Neural progenitor cell (in vitro differentiated cells): ENCODE measurements at regions not wholly inside any gene's neighbourhood (a gene's known extent, or its start where the extent isn't known, plus 50 kb on each side); places are given as distances from the start of the nearest gene placed in this dataset.
"Not testable (repeated sequence)": the region's sequence is repeated elsewhere in the genome, so short reads cannot be mapped to it uniquely, and the experiment has no call there.

Source experiments
- DNase-seq: peaks from one replicate; pipeline ENCODE4 v3.0.0-alpha.2; 2016; ENCODE audit warnings: low spot score
- H2AFZ ChIP-seq: fragments of 200-600 bp; sonication (generic); replicated peaks from 2 replicates; pipeline ENCODE4 v1.6.1; 2016; ENCODE audit warnings: antibody characterized with exemption
- H3F3A ChIP-seq: fragments of 200-600 bp; sonication (generic); 2 replicates; pipeline ENCODE4 v1.6.1; 2016; ENCODE audit warnings: antibody characterized with exemption, low read depth
- H3K27ac ChIP-seq: fragments of 200-600 bp; sonication (generic); 2 replicates; pipeline ENCODE4 v1.5.1; 2016; ENCODE audit warnings: mild to moderate bottlenecking
- H3K27me3 ChIP-seq: fragments of 200-600 bp; sonication (generic); 2 replicates; pipeline ENCODE4 v1.6.1; 2016; ENCODE audit warnings: mild to moderate bottlenecking, moderate library complexity
- H3K36me3 ChIP-seq: fragments of 200-600 bp; sonication (generic); 2 replicates; pipeline ENCODE4 v1.5.1; 2016
- H3K4me1 ChIP-seq: fragments of 200-600 bp; sonication (generic); 2 replicates; pipeline ENCODE4 v1.6.1; 2016; ENCODE audit warnings: mixed run types
- H3K4me2 ChIP-seq: fragments of 200-600 bp; sonication (generic); 2 replicates; pipeline ENCODE4 v1.6.1; 2016
- H3K4me3 ChIP-seq: fragments of 200-600 bp; sonication (generic); 2 replicates; pipeline ENCODE4 v1.5.1; 2016
- H3K79me2 ChIP-seq: fragments of 200-600 bp; sonication (generic); 2 replicates; pipeline ENCODE4 v1.6.1; 2016; ENCODE audit warnings: low read depth
- H3K9ac ChIP-seq: fragments of 200-600 bp; sonication (generic); 2 replicates; pipeline ENCODE4 v1.6.1; 2016
- H3K9me3 ChIP-seq: fragments of 200-600 bp; sonication (generic); 2 replicates; pipeline ENCODE4 v1.5.1; 2016; ENCODE audit warnings: low read depth
- H4K20me1 ChIP-seq: fragments of 200-600 bp; sonication (generic); 2 replicates; pipeline ENCODE4 v1.6.1; 2016; ENCODE audit warnings: low read depth
- H3K27ac Mint-ChIP-seq: 3 replicates; pipeline ENCODE4 v1.8.0; 2021; ENCODE audit warnings: mixed read lengths
- H3K27me3 Mint-ChIP-seq: 2 replicates; pipeline ENCODE4 v1.8.0; 2022; ENCODE audit warnings: low read depth, mild to moderate bottlenecking, inconsistent platforms, moderate library complexity, mixed read lengths; ENCODE audit not compliant: insufficient read depth
- H3K36me3 Mint-ChIP-seq: 3 replicates; pipeline ENCODE4 v1.8.0; 2021; ENCODE audit warnings: mixed read lengths
- H3K4me1 Mint-ChIP-seq: 3 replicates; pipeline ENCODE4 v1.8.0; 2021; ENCODE audit warnings: mixed read lengths
- H3K4me3 Mint-ChIP-seq: 3 replicates; pipeline ENCODE4 v1.8.0; 2021; ENCODE audit warnings: mild to moderate bottlenecking, moderate library complexity, mixed read lengths
- H3K9me3 Mint-ChIP-seq: 3 replicates; pipeline ENCODE4 v1.8.0; 2020; ENCODE audit warnings: mixed read lengths
- CTCF ChIP-seq: fragments of 200-600 bp; sonication (generic); IDR thresholded peaks from 2 replicates; pipeline ENCODE4 v1.5.1; 2017; ENCODE audit warnings: antibody characterized with exemption, mild to moderate bottlenecking
- EZH2 ChIP-seq: fragments of 200-600 bp; sonication (generic); IDR thresholded peaks from 2 replicates; pipeline ENCODE4 v1.6.1; 2017; ENCODE audit warnings: antibody characterized with exemption, mild to moderate bottlenecking, moderate library complexity
- EZH2phosphoT487 ChIP-seq: fragments of 200-600 bp; sonication (generic); IDR thresholded peaks from 2 replicates; pipeline ENCODE4 v1.6.1; 2017; ENCODE audit warnings: antibody characterized with exemption

- Mint-ChIP-seq H3K27me3 (no peaks in the 10 kb centered on the region), H3K9me3 (peaks cover 4% of the 10 kb centered on the region), H3K27ac (no peak overlapping the region), H3K4me3 (no peak overlapping the region), H3K4me1 (no peaks in the 10 kb centered on the region), H3K36me3 (no peaks in the 10 kb centered on the region)
- no peak overlapping the region for H2AFZ ChIP-seq
- H3K4me1 ChIP-seq: no peaks in the 10 kb centered on the region
- no peaks in the 10 kb centered on the region for H3F3A ChIP-seq
- H3K9me3 ChIP-seq: no peaks in the 10 kb centered on the region
- H3K27ac ChIP-seq: no peak overlapping the region
- H3K9ac ChIP-seq: no peak overlapping the region
- no peaks in the 10 kb centered on the region for H3K79me2 ChIP-seq
- H3K27me3 ChIP-seq: no peaks in the 10 kb centered on the region
- H3K4me3 ChIP-seq: no peak overlapping the region
- H3K4me2 ChIP-seq: no peak overlapping the region
- TF ChIP-seq EZH2 (no peak), CTCF (no peak), EZH2phosphoT487 (no peak)
- H3K36me3 ChIP-seq: no peaks in the 10 kb centered on the region
- H4K20me1 ChIP-seq: no peaks in the 10 kb centered on the region
- no peak for DNase-seq
Measured at GRCh38 chr10:18906636-18907035, 142.0 kb upstream of the MALRD1 start.

- H3K4me2 ChIP-seq, H2AFZ ChIP-seq, DNase-seq, H3F3A ChIP-seq, H3K27me3 ChIP-seq, H3K27me3 Mint-ChIP-seq, H3K4me3 ChIP-seq, H3K4me1 ChIP-seq, H3K9me3 ChIP-seq, H3K36me3 ChIP-seq, H3K4me3 Mint-ChIP-seq, H4K20me1 ChIP-seq, H3K79me2 ChIP-seq, H3K27ac Mint-ChIP-seq, H3K9me3 Mint-ChIP-seq, H3K9ac ChIP-seq, H3K36me3 Mint-ChIP-seq, H3K4me1 Mint-ChIP-seq, H3K27ac ChIP-seq: not testable (repeated sequence)
Measured at GRCh38 chr10:18917431-18917830, 131.2 kb upstream of the MALRD1 start.

GRCh38 chr10:18918532-18918931 lies 130.1 kb upstream of the MALRD1 start:
- no peak overlapping the region for H3K9ac ChIP-seq
- no peak overlapping the region for H3K4me3 Mint-ChIP-seq
- H3F3A ChIP-seq: no peaks in the 10 kb centered on the region
- no peak overlapping the region for H3K27ac Mint-ChIP-seq
- H3K36me3 ChIP-seq: no peaks in the 10 kb centered on the region
- H4K20me1 ChIP-seq: no peaks in the 10 kb centered on the region
- H3K4me1 Mint-ChIP-seq: no peaks in the 10 kb centered on the region
- H2AFZ ChIP-seq: no peak overlapping the region
- TF ChIP-seq EZH2phosphoT487 (no peak), CTCF (no peak), EZH2 (no peak)
- no peaks in the 10 kb centered on the region for H3K27me3 Mint-ChIP-seq
- no peaks in the 10 kb centered on the region for H3K9me3 ChIP-seq
- no peaks in the 10 kb centered on the region for H3K4me1 ChIP-seq
- H3K4me2 ChIP-seq: no peak overlapping the region
- H3K9me3 Mint-ChIP-seq: no peaks in the 10 kb centered on the region
- no peak for DNase-seq
- no peaks in the 10 kb centered on the region for H3K79me2 ChIP-seq
- H3K4me3 ChIP-seq: no peak overlapping the region
- no peaks in the 10 kb centered on the region for H3K36me3 Mint-ChIP-seq
- no peak overlapping the region for H3K27ac ChIP-seq
- no peaks in the 10 kb centered on the region for H3K27me3 ChIP-seq

- no peaks in the 10 kb centered on the region for H3K36me3 ChIP-seq
- no peak for TF ChIP-seq EZH2
- no peak for TF ChIP-seq CTCF
- no peak for TF ChIP-seq EZH2phosphoT487
- no peak overlapping the region for H2AFZ ChIP-seq
- no peak overlapping the region for H3K4me2 ChIP-seq
- Mint-ChIP-seq H3K27me3 (peaks cover 3% of the 10 kb centered on the region), H3K27ac (no peak overlapping the region), H3K9me3 (peaks cover 2% of the 10 kb centered on the region), H3K4me1 (no peaks in the 10 kb centered on the region), H3K36me3 (no peaks in the 10 kb centered on the region), H3K4me3 (no peak overlapping the region)
- no peak overlapping the region for H3K27ac ChIP-seq
- DNase-seq: no peak
- no peaks in the 10 kb centered on the region for H3K27me3 ChIP-seq
- H3F3A ChIP-seq: no peaks in the 10 kb centered on the region
- no peaks in the 10 kb centered on the region for H3K4me1 ChIP-seq
- no peak overlapping the region for H3K9ac ChIP-seq
- H3K9me3 ChIP-seq: peaks cover 4% of the 10 kb centered on the region
- no peaks in the 10 kb centered on the region for H4K20me1 ChIP-seq
- no peaks in the 10 kb centered on the region for H3K79me2 ChIP-seq
- H3K4me3 ChIP-seq: no peak overlapping the region
Measured at GRCh38 chr10:18949391-18949790, 99.2 kb upstream of the MALRD1 start.

- H3K36me3 Mint-ChIP-seq, H3K27ac Mint-ChIP-seq, H3K27me3 Mint-ChIP-seq, H3K27me3 ChIP-seq, H2AFZ ChIP-seq, H4K20me1 ChIP-seq, H3K9ac ChIP-seq, H3K9me3 Mint-ChIP-seq, H3K27ac ChIP-seq, H3K4me3 Mint-ChIP-seq, H3K36me3 ChIP-seq, H3K4me3 ChIP-seq, H3F3A ChIP-seq, H3K4me2 ChIP-seq, DNase-seq, H3K9me3 ChIP-seq, H3K4me1 ChIP-seq, H3K4me1 Mint-ChIP-seq, H3K79me2 ChIP-seq: not testable (repeated sequence)
Measured at GRCh38 chr10:18951072-18951823, 97.4 kb upstream of the MALRD1 start.
